Esophagus muscularis mucosa (tissue), 4 donors: ENCODE measurements at regions not wholly inside any gene's neighbourhood (a gene's known extent, or its start where the extent isn't known, plus 50 kb on each side); places are given as distances from the start of the nearest gene placed in this dataset.

ENCODE experiments used
- CTCF ChIP-seq, 3 experiments: fragments of 200-600 bp in 2 of 3; fragments of 450-650 bp in 1 of 3; sonication (generic) in 2 of 3; IDR thresholded peaks; one replicate each; pipeline ENCODE4 v1.5.1; 2017 to 2019; ENCODE audit warnings: antibody characterized with exemption in 3 of 3, mild to moderate bottlenecking in 2 of 3, moderate library complexity in 1 of 3
- EP300 ChIP-seq: sonication (generic); formaldehyde crosslinking; IDR thresholded peaks from one replicate; pipeline ENCODE4 v1.6.1; 2017; ENCODE audit warnings: antibody characterized with exemption
- POLR2A ChIP-seq: fragments of 450-650 bp; IDR thresholded peaks from one replicate; pipeline ENCODE4 v1.6.1; 2017; ENCODE audit warnings: antibody characterized with exemption, moderate library complexity, mild to moderate bottlenecking, low read depth
- POLR2AphosphoS5 ChIP-seq, 2 donors: sonication (generic); formaldehyde crosslinking; IDR thresholded peaks; one replicate each; pipeline ENCODE4 v1.6.1; 2017; ENCODE audit warnings: antibody characterized with exemption in 2 of 2

GRCh38 chr21:38927776-38928175, 122.0 kb downstream of the ETS2 start:
- TF ChIP-seq POLR2AphosphoS5 (IDR thresholded peaks at IDR 0.05) (no peak), CTCF (IDR thresholded peaks at IDR 0.05) (no peak), POLR2A (no peak), EP300 (no peak)
